OCI-LY1 (cell line): ENCODE measurements at regions not wholly inside any gene's neighbourhood (a gene's known extent, or its start where the extent isn't known, plus 50 kb on each side); places are given as distances from the start of the nearest gene placed in this dataset.

Experiments
- H2AFZ ChIP-seq: fragments of 200-600 bp; sonication (generic), shearing (Covaris generic); 2 replicates; pipeline ENCODE4 v1.6.0; 2014; ENCODE audit warnings: antibody characterized with exemption, mild to moderate bottlenecking, low read length
- H3F3A ChIP-seq: fragments of 200-600 bp; sonication (generic), shearing (Covaris generic); 2 replicates; pipeline ENCODE4 v1.6.0; 2014; ENCODE audit warnings: mild to moderate bottlenecking, antibody characterized with exemption, low read length, moderate library complexity; ENCODE audit not compliant: insufficient read depth
- H3K27ac ChIP-seq: fragments of 200-600 bp; sonication (generic); 2 replicates; pipeline ENCODE4 v1.5.1; 2014; ENCODE audit warnings: low read length, mixed run types, mild to moderate bottlenecking, low read depth; ENCODE audit not compliant: poor library complexity, severe bottlenecking
- H3K27me3 ChIP-seq: fragments of 200-600 bp; sonication (generic); 2 replicates; pipeline ENCODE4 v1.6.0; 2014; ENCODE audit warnings: antibody characterized with exemption, mild to moderate bottlenecking, low read length, moderate library complexity; ENCODE audit not compliant: insufficient read depth
- H3K36me3 ChIP-seq: fragments of 200-600 bp; sonication (generic); 2 replicates; pipeline ENCODE4 v1.6.1; 2014; ENCODE audit warnings: mild to moderate bottlenecking, antibody characterized with exemption, low read length, moderate library complexity, mixed read lengths; ENCODE audit not compliant: insufficient read depth
- H3K4me1 ChIP-seq: fragments of 200-600 bp; sonication (generic); 2 replicates; pipeline ENCODE4 v1.5.1; 2014; ENCODE audit warnings: mild to moderate bottlenecking, low read length, moderate library complexity; ENCODE audit not compliant: insufficient read depth, severe bottlenecking
- H3K4me2 ChIP-seq: fragments of 200-600 bp; sonication (generic), shearing (Covaris generic); 2 replicates; pipeline ENCODE4 v1.6.1; 2014; ENCODE audit warnings: low read length
- H3K4me3 ChIP-seq: fragments of 200-600 bp; sonication (generic); 2 replicates; pipeline ENCODE4 v1.5.1; 2014; ENCODE audit warnings: low read length, low read depth, mild to moderate bottlenecking, mixed read lengths; ENCODE audit not compliant: poor library complexity, severe bottlenecking
- H3K79me2 ChIP-seq: fragments of 200-600 bp; shearing (Covaris generic); 2 replicates; pipeline ENCODE4 v1.6.1; 2016; ENCODE audit warnings: mixed run types, low read length, mixed read lengths; ENCODE audit not compliant: insufficient read depth
- H3K9ac ChIP-seq: fragments of 200-600 bp; sonication (generic), shearing (Covaris generic); 2 replicates; pipeline ENCODE4 v1.6.1; 2014; ENCODE audit warnings: mild to moderate bottlenecking, low read length, mixed read lengths
- H3K9me2 ChIP-seq: fragments of 200-600 bp; sonication (generic), shearing (Covaris generic); 2 replicates; pipeline ENCODE4 v1.6.1; 2014; ENCODE audit warnings: low read depth, mild to moderate bottlenecking, low read length, mixed read lengths
- H3K9me3 ChIP-seq: fragments of 200-600 bp; shearing (Covaris generic); 2 replicates; pipeline ENCODE4 v1.6.1; 2014; ENCODE audit warnings: low read length, mixed read lengths
- H4K20me1 ChIP-seq: fragments of 200-600 bp; sonication (generic), shearing (Covaris generic); 2 replicates; pipeline ENCODE4 v1.6.0; 2016; ENCODE audit warnings: mild to moderate bottlenecking, low read length; ENCODE audit not compliant: insufficient read depth
- EZH2 ChIP-seq: fragments of 200-600 bp; sonication (generic), shearing (Covaris generic); IDR thresholded peaks from 2 replicates; pipeline ENCODE4 v1.8.0; 2017; ENCODE audit warnings: borderline replicate concordance, mixed run types, mild to moderate bottlenecking, antibody characterized with exemption, low read length, moderate library complexity, mixed read lengths
- TF ChIP-seq, protein P1 (sequence below): fragments of 200-600 bp; sonication (generic), shearing (Covaris generic); IDR thresholded peaks from 2 replicates; pipeline ENCODE4 v1.5.1; 2017; ENCODE audit warnings: mild to moderate bottlenecking, antibody characterized with exemption, low read length, moderate library complexity, mixed read lengths

GRCh38 chr2:238997684-238998083, 149.8 kb downstream of the TWIST2 start:
- Histone ChIP-seq H3K4me3 (no peak overlapping the region), H3K36me3 (no peaks in the 10 kb centered on the region), H3K79me2 (no peaks in the 10 kb centered on the region), H3K27ac (no peak overlapping the region), H3K4me1 (no peaks in the 10 kb centered on the region), H3K27me3 (peaks cover 3% of the 10 kb centered on the region; the same call in 1 of the 2 replicates), H4K20me1 (no peaks in the 10 kb centered on the region), H3K9me2 (no peaks in the 10 kb centered on the region), H2AFZ (no peak overlapping the region), H3K9ac (no peak overlapping the region), H3K9me3 (no peaks in the 10 kb centered on the region), H3K4me2 (no peak overlapping the region), H3F3A (no peaks in the 10 kb centered on the region)
- TF ChIP-seq, protein P1, sequence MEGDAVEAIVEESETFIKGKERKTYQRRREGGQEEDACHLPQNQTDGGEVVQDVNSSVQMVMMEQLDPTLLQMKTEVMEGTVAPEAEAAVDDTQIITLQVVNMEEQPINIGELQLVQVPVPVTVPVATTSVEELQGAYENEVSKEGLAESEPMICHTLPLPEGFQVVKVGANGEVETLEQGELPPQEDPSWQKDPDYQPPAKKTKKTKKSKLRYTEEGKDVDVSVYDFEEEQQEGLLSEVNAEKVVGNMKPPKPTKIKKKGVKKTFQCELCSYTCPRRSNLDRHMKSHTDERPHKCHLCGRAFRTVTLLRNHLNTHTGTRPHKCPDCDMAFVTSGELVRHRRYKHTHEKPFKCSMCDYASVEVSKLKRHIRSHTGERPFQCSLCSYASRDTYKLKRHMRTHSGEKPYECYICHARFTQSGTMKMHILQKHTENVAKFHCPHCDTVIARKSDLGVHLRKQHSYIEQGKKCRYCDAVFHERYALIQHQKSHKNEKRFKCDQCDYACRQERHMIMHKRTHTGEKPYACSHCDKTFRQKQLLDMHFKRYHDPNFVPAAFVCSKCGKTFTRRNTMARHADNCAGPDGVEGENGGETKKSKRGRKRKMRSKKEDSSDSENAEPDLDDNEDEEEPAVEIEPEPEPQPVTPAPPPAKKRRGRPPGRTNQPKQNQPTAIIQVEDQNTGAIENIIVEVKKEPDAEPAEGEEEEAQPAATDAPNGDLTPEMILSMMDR: no peak
- no peak for TF ChIP-seq EZH2
